NCI-H146 treated with DMSO at 0.1 percent for 48 hours (cell line): ENCODE measurements at regions not wholly inside any gene's neighbourhood (a gene's known extent, or its start where the extent isn't known, plus 50 kb on each side); places are given as distances from the start of the nearest gene placed in this dataset.
A peak's percentile ranks its signal among the peaks of the same experiment; 100 is the strongest.

Source experiments
- DNase-seq: peaks from one replicate; lab custom pipeline; 2025; ENCODE audit not compliant: unreplicated experiment; lab: John Stamatoyannopoulos, UW

- DNase-seq, result peak; percentile 78
Observed at GRCh38 chr1:13965770-13966398, 265.9 kb downstream of the PRDM2 start.

DNA sequence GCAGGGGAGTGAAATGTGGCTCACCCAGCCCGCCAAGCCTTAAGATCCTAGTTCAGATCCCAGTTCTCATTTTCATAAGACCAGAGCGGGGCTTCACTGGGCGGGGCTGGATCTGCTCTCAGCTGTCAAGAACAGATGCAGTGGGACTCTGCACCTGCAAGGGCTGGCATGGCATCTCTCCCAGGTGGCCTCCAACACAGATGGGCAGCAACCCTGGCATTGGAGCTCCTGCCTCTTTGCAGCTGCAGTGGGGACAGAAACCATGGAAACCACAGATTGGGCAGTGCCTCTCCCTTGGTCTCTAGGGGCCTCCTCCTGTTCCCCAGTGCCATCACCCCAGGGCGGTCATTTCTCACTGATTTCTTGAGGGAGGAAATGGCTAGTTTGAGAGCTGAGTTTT is 267.7 kb downstream of the PRDM2 start:
- DNase-seq, result no peak

DNA sequence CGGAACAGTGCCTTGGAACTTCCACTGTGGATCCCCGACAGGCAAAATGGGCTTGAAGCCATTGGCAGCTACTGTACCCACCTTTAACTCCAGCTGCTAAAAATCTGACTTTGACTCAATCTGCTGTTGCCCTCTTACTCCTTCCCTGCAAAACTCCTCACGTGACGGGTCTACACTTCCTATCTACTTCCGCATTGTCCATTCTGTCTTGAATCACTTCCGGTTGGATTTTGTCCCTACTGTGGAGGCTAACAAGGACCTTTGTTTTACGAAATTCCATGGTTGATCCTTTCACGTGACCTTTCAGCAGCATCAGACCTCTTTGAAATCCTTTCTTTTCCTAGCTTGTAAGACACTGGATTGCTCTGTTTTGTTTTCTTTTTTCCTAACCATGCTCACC is 268.4 kb downstream of the PRDM2 start:
- DNase-seq, result no peak

- DNase-seq, result no peak
Observed at GRCh38 chr1:13970631-13971247, 270.8 kb downstream of the PRDM2 start.

DNA sequence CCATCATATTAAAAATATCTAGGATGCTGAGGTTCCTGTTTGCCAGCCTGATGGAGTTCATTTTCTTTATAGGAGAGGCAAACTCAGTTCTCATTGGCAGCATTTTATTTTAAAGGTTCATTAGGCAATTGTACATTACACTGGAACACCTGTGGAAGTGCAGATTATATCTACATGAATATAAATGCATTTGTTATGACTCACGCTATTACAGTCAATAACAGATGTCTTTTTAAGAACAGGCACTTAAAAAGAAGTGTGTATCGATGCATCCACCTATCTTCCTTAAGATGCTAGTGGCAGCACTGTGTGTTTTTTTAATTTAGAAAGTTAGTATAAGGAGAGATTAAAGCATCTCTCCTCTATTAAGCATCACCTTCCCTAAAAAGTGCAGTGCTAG is 276.5 kb downstream of the PRDM2 start:
- no peak for DNase-seq

GRCh38 chr1:13981142-13981541 is 281.2 kb downstream of the PRDM2 start:
- no peak for DNase-seq

DNA sequence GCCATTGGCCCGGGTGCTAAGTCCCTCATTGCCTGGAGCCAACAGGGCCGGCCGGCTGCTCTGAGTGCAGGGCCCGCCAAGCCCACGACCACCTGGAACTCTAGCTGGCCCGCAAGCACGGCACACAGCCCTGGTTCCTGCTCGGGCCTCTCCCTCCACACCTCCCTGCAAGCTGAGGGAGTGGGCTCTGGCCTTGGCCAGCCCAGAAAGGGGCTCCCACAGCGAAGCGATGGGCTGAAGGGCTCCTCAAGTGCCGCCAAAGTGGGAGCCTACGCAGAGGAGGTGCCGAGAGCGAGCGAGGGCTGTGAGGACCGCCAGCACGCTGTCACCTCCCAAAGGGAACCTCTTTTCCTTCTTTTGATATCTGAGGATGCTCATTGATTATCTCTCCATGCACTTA is 283.4 kb downstream of the PRDM2 start:
- no peak for DNase-seq

- no peak for DNase-seq
Observed at GRCh38 chr1:13990939-13991338, 291.0 kb downstream of the PRDM2 start.

DNA sequence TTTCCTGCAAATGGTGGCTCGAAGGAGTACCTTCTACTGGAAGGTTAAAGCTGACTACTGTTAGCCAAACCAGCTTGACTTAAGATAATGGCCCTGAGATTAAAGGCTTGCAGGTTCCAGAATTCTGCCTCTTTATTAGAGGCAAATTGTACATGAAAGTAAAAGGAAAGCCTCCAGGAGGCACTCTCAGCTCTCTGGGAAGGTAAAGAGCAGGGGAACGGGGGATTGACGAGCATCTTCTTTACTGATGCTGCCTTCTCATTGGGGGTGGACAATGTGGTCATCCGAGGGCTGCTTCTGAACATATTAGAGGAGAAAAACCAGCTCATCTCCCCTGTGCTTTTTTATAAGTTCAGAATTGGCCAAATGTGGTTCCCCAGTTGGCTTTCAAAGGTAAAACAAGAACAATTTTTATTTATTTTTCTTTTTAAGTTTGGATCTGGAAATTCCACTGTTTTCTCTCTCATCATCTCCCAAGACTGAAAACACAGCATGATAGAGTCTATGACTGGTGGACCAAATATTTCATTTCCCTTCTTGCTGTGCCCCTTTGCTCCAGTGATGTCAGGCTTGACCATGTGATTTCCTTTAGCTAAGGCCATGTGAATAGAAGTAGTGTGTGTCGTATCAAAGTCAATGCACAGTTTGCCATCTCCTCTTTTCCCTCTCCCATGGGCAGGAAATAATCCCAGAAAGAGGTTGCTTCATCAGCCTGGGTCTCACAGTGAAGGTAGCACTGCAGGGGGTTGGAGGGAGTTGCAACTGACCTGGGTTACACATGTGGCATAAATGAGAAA is 292.7 kb downstream of the PRDM2 start:
- no peak for DNase-seq

DNA sequence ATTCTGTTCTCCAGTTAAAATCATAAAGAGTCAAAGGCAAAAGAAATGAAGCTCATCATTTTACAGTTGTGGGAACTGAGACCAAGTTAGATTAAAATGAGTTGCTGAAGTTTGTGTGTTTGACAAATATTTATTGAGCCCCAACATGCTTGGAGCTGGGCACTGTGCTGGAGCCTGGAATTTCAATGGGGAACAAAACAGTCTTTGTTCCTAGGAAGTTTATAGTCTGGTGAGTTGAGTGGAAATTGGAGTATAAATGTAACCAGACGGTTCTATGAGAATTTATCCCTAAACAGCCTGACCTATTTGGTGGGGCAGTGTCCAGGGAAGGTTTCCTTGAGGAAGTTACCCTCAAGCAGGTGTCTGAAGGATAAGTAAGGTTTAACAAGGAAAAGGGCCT is 294.4 kb downstream of the PRDM2 start:
- DNase-seq, result no peak

- DNase-seq, result no peak
Observed at GRCh38 chr1:13996334-13996733, 296.3 kb downstream of the PRDM2 start.

GRCh38 chr1:14003552-14003951 is 303.6 kb downstream of the PRDM2 start:
- no peak for DNase-seq

DNA sequence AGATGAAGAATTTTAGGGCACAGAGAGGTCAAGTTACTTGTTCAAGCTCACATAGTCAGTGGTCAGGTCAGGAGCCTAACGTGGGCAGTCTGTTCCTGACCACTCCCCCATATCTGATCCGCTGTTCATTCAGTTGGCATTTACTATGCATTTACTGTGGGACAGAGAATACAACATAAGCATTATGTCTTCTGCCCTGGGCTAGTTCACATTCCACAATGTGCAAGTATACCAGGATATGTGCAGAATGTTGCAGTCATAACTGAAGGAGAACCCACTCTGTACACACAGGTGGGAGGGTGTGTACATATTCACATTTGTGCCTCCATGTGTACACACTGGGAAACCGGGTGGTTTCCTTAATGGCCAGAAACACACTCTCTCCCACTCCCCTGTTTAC is 309.6 kb downstream of the PRDM2 start:
- DNase-seq, result no peak

GRCh38 chr1:14010476-14010875 is 310.5 kb downstream of the PRDM2 start:
- DNase-seq, result no peak

GRCh38 chr1:14011132-14011531 is 311.1 kb downstream of the PRDM2 start:
- DNase-seq, result no peak

- no peak for DNase-seq
Observed at GRCh38 chr1:14011888-14012287, 311.9 kb downstream of the PRDM2 start.

- no peak for DNase-seq
Observed at GRCh38 chr1:14014929-14015328, 314.9 kb downstream of the PRDM2 start.

DNA sequence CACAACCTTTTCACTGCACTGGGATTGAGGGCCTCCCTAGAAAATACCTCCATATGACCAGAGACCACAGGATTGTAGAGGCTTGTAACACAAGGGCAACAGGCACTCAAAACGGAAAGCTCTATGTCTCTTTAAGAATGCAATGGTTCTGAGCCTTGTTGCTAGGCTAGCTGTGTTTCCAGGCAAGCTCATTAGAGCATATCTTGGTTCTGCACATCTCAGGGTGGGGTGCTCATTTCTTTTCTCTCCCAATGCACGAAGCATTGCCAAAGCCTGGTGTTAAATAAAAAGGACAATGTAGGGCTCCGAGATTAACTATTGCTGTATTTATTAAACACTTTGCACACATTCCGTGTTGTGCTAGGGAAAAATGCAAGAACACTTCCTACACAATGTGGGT is 315.9 kb downstream of the PRDM2 start:
- DNase-seq, result no peak

DNA sequence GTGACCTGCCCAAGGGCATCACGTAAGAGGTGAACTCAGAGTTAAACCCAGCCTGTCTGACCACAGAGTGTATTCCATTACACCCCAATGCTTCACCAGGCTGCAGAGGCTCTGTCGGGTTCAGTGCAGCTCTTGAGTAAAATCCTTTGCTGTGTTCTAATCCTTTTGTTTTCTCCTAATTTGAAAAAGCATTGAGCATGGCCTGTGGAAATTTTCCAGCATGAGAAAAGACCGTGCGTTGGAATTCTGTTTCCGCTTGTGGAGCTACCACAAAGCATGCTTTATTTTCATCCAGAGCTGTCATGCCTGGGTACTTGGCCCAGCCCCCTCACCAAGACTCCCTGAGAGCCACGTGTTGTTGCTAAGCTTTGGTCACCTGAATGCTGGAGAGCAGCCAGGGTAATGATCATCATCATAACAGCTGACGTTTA is 317.6 kb downstream of the PRDM2 start:
- DNase-seq, result no peak

GRCh38 chr1:14019461-14019860 is 319.5 kb downstream of the PRDM2 start:
- DNase-seq, result no peak

- DNase-seq, result no peak
Observed at GRCh38 chr1:14020006-14020405, 320.0 kb downstream of the PRDM2 start.

DNA sequence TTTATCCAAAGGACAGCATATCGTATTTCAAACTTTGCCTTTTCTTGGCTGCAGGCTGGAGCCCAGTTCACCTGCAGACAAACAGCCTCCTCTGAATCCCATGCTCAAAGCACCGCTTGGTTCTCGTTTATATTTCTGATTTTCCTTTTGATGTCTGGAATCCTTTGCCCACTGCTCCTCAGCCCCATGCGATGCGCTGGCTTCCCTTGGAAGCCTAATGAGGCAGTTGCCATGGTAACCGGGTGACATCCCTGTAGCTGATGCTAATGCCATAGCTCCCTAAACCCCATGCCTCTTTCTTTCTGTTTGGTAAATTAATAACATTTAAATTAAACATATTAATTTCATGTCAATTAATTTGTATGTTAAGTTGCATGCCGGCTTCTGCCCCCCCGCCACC is 327.1 kb downstream of the PRDM2 start:
- DNase-seq, result no peak
